ENCODE measurements at regions not wholly inside any gene's neighbourhood (a gene's known extent, or its start where the extent isn't known, plus 50 kb on each side); places are given as distances from the start of the nearest gene placed in this dataset.
"Not testable (repeated sequence)": the region's sequence is repeated elsewhere in the genome, so short reads cannot be mapped to it uniquely, and the experiment has no call there.

DNA sequence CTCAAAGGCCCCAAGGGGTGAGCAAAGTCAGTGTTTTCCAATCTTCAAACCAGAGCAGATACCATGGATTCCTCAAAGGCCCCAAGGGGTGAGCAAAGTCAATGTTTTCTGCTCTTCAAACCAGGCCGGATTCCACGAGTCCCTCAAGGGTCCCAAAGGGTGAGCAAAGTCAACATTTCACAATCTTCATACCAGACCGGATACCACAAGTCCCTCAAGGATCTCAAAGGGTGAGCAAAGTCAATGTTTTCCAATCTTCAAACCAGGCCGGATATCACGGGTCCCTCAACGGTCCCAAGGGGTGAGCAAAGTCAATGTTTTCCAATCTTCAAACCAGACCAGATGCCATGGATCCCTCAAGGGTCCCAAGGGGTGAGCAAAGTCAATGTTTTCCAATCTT lies 265.2 kb downstream of the CRLF2 start:
- TF ChIP-seq, protein P1, sequence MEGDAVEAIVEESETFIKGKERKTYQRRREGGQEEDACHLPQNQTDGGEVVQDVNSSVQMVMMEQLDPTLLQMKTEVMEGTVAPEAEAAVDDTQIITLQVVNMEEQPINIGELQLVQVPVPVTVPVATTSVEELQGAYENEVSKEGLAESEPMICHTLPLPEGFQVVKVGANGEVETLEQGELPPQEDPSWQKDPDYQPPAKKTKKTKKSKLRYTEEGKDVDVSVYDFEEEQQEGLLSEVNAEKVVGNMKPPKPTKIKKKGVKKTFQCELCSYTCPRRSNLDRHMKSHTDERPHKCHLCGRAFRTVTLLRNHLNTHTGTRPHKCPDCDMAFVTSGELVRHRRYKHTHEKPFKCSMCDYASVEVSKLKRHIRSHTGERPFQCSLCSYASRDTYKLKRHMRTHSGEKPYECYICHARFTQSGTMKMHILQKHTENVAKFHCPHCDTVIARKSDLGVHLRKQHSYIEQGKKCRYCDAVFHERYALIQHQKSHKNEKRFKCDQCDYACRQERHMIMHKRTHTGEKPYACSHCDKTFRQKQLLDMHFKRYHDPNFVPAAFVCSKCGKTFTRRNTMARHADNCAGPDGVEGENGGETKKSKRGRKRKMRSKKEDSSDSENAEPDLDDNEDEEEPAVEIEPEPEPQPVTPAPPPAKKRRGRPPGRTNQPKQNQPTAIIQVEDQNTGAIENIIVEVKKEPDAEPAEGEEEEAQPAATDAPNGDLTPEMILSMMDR (IDR thresholded peaks at IDR 0.05; ENCODE audit: control extremely low read depth in 1 of 3, insufficient read depth in 1 of 3, low read depth in 1 of 3, low read length in 3 of 3) = not testable (repeated sequence)
- TF ChIP-seq SRF (IDR thresholded peaks at IDR 0.05; ENCODE audit: low read depth, low read length); SUZ12 (IDR thresholded peaks at IDR 0.05; ENCODE audit: low read length); POLR2A (IDR thresholded peaks at IDR 0.05; ENCODE audit: control extremely low read depth in 1 of 2, low read depth in 2 of 2, low read length in 2 of 2); TAF1 (IDR thresholded peaks at IDR 0.05; ENCODE audit: low read depth, low read length); EZH2 (IDR thresholded peaks at IDR 0.05; ENCODE audit: low read depth, low read length, severe bottlenecking); SIN3A (conservative IDR thresholded peaks at IDR 0.05 in 1 of 2, IDR thresholded peaks at IDR 0.05 in 1 of 2; ENCODE audit: low read depth in 1 of 2, low read length in 2 of 2); EGR1 (IDR thresholded peaks at IDR 0.05; ENCODE audit: borderline replicate concordance, low read depth, low read length): not testable (repeated sequence)

Measured in H1 (cell line).